ENCODE measurements at regions not wholly inside any gene's neighbourhood (a gene's known extent, or its start where the extent isn't known, plus 50 kb on each side); places are given as distances from the start of the nearest gene placed in this dataset.

- peaks cover 0 to 23% (median 5%) of the 10 kb centered on the region in 4 donors for H3K4me1 ChIP-seq
- H3K36me3 ChIP-seq = no peaks in the 10 kb centered on the region
- H3K27me3 ChIP-seq = no peaks in the 10 kb centered on the region
- no peak for DNase-seq
- H3K4me3 ChIP-seq = no peak overlapping the region
- H3K27ac ChIP-seq = no peak overlapping the region
- H3K9me3 ChIP-seq = no peaks in the 10 kb centered on the region
- in situ Hi-C loops (cut with MboI; ENCODE audit: low pct_ligation_motif_present in 1 of 4, low pct_unique_long_range_greater_than_20kb in 1 of 4, low sequenced_read_pairs in 3 of 4) (no loop called here), intact Hi-C loops (cut with DNase I; ENCODE audit: low total_unique reads) (no loop called here)
- 83% methylated on average over 7 of the region's 7 CpGs; no CpG with 5 or more reads in 1 of the 2 donors for WGBS, 2 donors (ENCODE audit: low coverage in 1 of 2)
- TF ChIP-seq POLR2AphosphoS5 (IDR thresholded peaks at IDR 0.05) (no peak), POLR2A (IDR thresholded peaks at IDR 0.05) (no peak), EP300 (IDR thresholded peaks at IDR 0.05; ENCODE audit: low read depth) (no peak), CTCF (IDR thresholded peaks at IDR 0.05) (no peak)
These were observed 502.3 kb downstream of the SHQ1 start for GRCh38 chr3:72345980-72346379.

- Histone ChIP-seq H3K4me3 (no peak overlapping the region), H3K9me3 (no peaks in the 10 kb centered on the region), H3K4me1 (peaks cover 0 to 23% (median 5%) of the 10 kb centered on the region in 4 donors), H3K27ac (no peak overlapping the region), H3K36me3 (no peaks in the 10 kb centered on the region), H3K27me3 (no peaks in the 10 kb centered on the region)
- intact Hi-C loops (cut with DNase I; ENCODE audit: low total_unique reads) = no loop called here
- in situ Hi-C loops (cut with MboI; ENCODE audit: low pct_ligation_motif_present in 1 of 4, low pct_unique_long_range_greater_than_20kb in 1 of 4, low sequenced_read_pairs in 3 of 4) = no loop called here
- TF ChIP-seq POLR2AphosphoS5 (IDR thresholded peaks at IDR 0.05) (no peak), EP300 (IDR thresholded peaks at IDR 0.05; ENCODE audit: low read depth) (no peak)
- WGBS, 2 donors (ENCODE audit: low coverage in 1 of 2) = 82% methylated on average over 7 of the region's 7 CpGs; no CpG with 5 or more reads in 1 of the 2 donors
- DNase-seq = no peak
These were observed 502.9 kb downstream of the SHQ1 start for GRCh38 chr3:72345237-72345878.

- WGBS, 2 donors (ENCODE audit: low coverage in 1 of 2) = 80 to 90% methylated on average over 3 to 6 of the region's 6 CpGs
- in situ Hi-C loops (cut with MboI; ENCODE audit: low pct_ligation_motif_present in 1 of 4, low pct_unique_long_range_greater_than_20kb in 1 of 4, low sequenced_read_pairs in 3 of 4) (no loop called here), intact Hi-C loops (cut with DNase I; ENCODE audit: low total_unique reads) (no loop called here)
- H3K27me3 ChIP-seq = no peaks in the 10 kb centered on the region
- no peak for DNase-seq
- TF ChIP-seq POLR2A (IDR thresholded peaks at IDR 0.05) = no peak
- no peak for TF ChIP-seq POLR2AphosphoS5 (IDR thresholded peaks at IDR 0.05)
- no peak for TF ChIP-seq EP300 (IDR thresholded peaks at IDR 0.05; ENCODE audit: low read depth)
- TF ChIP-seq CTCF (IDR thresholded peaks at IDR 0.05) = no peak
- H3K36me3 ChIP-seq = no peaks in the 10 kb centered on the region
- no peaks in the 10 kb centered on the region for H3K9me3 ChIP-seq
- no peak overlapping the region for H3K4me3 ChIP-seq
- H3K4me1 ChIP-seq = peaks cover 0 to 23% (median 6%) of the 10 kb centered on the region in 4 donors
- H3K27ac ChIP-seq = no peak overlapping the region
These were observed 503.6 kb downstream of the SHQ1 start for GRCh38 chr3:72344647-72345046.

- Histone ChIP-seq H3K4me3 (no peak overlapping the region), H3K4me1 (peaks cover 0 to 23% (median 10%) of the 10 kb centered on the region in 4 donors), H3K27ac (no peak overlapping the region), H3K27me3 (no peaks in the 10 kb centered on the region), H3K36me3 (no peaks in the 10 kb centered on the region), H3K9me3 (no peaks in the 10 kb centered on the region)
- in situ Hi-C loops (cut with MboI; ENCODE audit: low pct_ligation_motif_present in 1 of 4, low pct_unique_long_range_greater_than_20kb in 1 of 4, low sequenced_read_pairs in 3 of 4) = no loop called here
- DNase-seq = no peak
- no peak for TF ChIP-seq EP300 (IDR thresholded peaks at IDR 0.05; ENCODE audit: low read depth)
- no peak for TF ChIP-seq POLR2A (IDR thresholded peaks at IDR 0.05)
- TF ChIP-seq POLR2AphosphoS5 (IDR thresholded peaks at IDR 0.05) = no peak
- no peak for TF ChIP-seq CTCF (IDR thresholded peaks at IDR 0.05)
- 79% methylated on average over 1 of the region's 1 CpG; no CpG with 5 or more reads in 1 of the 2 donors for WGBS, 2 donors (ENCODE audit: low coverage in 1 of 2)
- intact Hi-C loops (cut with DNase I; ENCODE audit: low total_unique reads) = no loop called here
These were observed 504.0 kb downstream of the SHQ1 start for GRCh38 chr3:72344236-72344635.

- H3K36me3 ChIP-seq = no peaks in the 10 kb centered on the region
- in situ Hi-C loops (cut with MboI; ENCODE audit: low pct_ligation_motif_present in 1 of 4, low pct_unique_long_range_greater_than_20kb in 1 of 4, low sequenced_read_pairs in 3 of 4) (no loop called here), intact Hi-C loops (cut with DNase I; ENCODE audit: low total_unique reads) (no loop called here)
- H3K4me3 ChIP-seq = no peak overlapping the region
- H3K27me3 ChIP-seq = no peaks in the 10 kb centered on the region
- no peak overlapping the region for H3K27ac ChIP-seq
- no peak for DNase-seq
- H3K4me1 ChIP-seq = peaks cover 0 to 23% (median 12%) of the 10 kb centered on the region in 4 donors
- TF ChIP-seq POLR2AphosphoS5 (IDR thresholded peaks at IDR 0.05) (no peak), POLR2A (IDR thresholded peaks at IDR 0.05) (no peak), CTCF (IDR thresholded peaks at IDR 0.05) (no peak), EP300 (IDR thresholded peaks at IDR 0.05; ENCODE audit: low read depth) (no peak)
- 41 to 95% methylated on average over 2 to 3 of the region's 3 CpGs for WGBS, 2 donors (ENCODE audit: low coverage in 1 of 2)
- H3K9me3 ChIP-seq = no peaks in the 10 kb centered on the region
These were observed 505.2 kb downstream of the SHQ1 start for GRCh38 chr3:72343078-72343477.

All from transverse colon (tissue), 4 donors.